ENCODE measurements at regions not wholly inside any gene's neighbourhood (a gene's known extent, or its start where the extent isn't known, plus 50 kb on each side); places are given as distances from the start of the nearest gene placed in this dataset.

DNA sequence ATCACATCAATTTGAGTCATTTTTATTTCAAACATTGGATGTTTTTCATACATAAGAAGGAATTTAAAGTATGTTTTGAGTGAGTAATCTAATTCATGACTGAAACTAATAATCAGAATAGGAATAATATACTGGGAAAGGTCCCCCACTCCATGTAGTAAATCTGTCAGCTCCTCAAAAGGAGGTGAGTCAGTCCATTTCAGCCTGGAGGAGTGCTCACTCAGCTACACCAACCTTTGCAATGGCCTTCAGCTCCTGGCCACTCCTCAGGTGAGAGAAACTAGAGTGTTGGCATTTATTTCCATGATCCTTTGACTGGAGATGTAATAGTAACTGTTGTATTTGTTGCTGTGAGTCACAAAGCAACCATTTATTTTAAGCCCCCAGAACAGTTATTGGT is 744.9 kb upstream of the ARRDC4 start:
- no peak for TF ChIP-seq CTCF (IDR thresholded peaks at IDR 0.05)
- TF ChIP-seq POLR2A (IDR thresholded peaks at IDR 0.05): no peak
- no peak for TF ChIP-seq POLR2AphosphoS5 (IDR thresholded peaks at IDR 0.05)
- TF ChIP-seq EP300 (IDR thresholded peaks at IDR 0.05): no peak
